WERI-Rb-1 (cell line): ENCODE measurements at regions not wholly inside any gene's neighbourhood (a gene's known extent, or its start where the extent isn't known, plus 50 kb on each side); places are given as distances from the start of the nearest gene placed in this dataset.
"Not testable (repeated sequence)": the region's sequence is repeated elsewhere in the genome, so short reads cannot be mapped to it uniquely, and the experiment has no call there.

Experiments used
- DNase-seq: peaks from one replicate; pipeline ENCODE4 v3.0.0-alpha.2; 2020
- H3K27ac ChIP-seq: fragments of 250-450 bp; sonication (Bioruptor Pico); 2 replicates; pipeline ENCODE4 v1.5.1; 2020; ENCODE audit warnings: mild to moderate bottlenecking, moderate library complexity
- H3K27me3 ChIP-seq: fragments of 250-450 bp; sonication (Bioruptor Pico); 2 replicates; pipeline ENCODE4 v1.5.1; 2021; ENCODE audit warnings: mild to moderate bottlenecking, low read depth, moderate library complexity; ENCODE audit not compliant: insufficient read depth, severe bottlenecking
- H3K36me3 ChIP-seq: fragments of 250-450 bp; sonication (Bioruptor Pico); 2 replicates; pipeline ENCODE4 v1.5.1; 2020; ENCODE audit warnings: mild to moderate bottlenecking, moderate library complexity
- H3K4me3 ChIP-seq: 2 replicates; pipeline ENCODE4 v1.5.1; 2011; ENCODE audit warnings: low read depth, mild to moderate bottlenecking, control low read depth, low read length
- H3K9me3 ChIP-seq: fragments of 250-450 bp; sonication (Bioruptor Pico); 2 replicates; pipeline ENCODE4 v1.5.1; 2021; ENCODE audit warnings: mild to moderate bottlenecking, moderate library complexity; ENCODE audit not compliant: severe bottlenecking
- TF ChIP-seq, protein P1 (sequence below): IDR thresholded peaks from 2 replicates; pipeline ENCODE4 v1.5.1; 2011; ENCODE audit warnings: low read depth, mild to moderate bottlenecking, control low read depth, inconsistent platforms, low read length

DNA sequence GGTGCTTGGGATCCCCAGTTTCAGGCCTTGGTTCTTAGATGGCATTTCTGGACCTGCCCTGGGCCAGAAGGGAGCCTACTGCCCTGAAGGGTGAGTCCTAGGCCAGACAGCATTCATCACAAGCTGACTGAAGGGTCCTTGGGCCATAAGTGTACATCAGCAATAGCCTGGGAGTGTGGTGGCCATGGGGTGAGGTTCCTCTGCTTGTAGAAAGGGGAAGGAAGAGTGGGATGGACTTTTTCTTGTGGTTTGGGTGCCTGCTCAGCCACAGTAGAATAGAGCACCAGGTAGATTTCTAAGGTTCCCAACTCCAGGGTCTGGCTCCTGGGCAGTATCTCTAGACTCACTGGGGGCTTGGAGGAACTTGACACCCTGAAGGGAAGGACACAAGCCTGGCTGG lies 95.2 kb upstream of the PHF24 start:
- TF ChIP-seq, protein P1, sequence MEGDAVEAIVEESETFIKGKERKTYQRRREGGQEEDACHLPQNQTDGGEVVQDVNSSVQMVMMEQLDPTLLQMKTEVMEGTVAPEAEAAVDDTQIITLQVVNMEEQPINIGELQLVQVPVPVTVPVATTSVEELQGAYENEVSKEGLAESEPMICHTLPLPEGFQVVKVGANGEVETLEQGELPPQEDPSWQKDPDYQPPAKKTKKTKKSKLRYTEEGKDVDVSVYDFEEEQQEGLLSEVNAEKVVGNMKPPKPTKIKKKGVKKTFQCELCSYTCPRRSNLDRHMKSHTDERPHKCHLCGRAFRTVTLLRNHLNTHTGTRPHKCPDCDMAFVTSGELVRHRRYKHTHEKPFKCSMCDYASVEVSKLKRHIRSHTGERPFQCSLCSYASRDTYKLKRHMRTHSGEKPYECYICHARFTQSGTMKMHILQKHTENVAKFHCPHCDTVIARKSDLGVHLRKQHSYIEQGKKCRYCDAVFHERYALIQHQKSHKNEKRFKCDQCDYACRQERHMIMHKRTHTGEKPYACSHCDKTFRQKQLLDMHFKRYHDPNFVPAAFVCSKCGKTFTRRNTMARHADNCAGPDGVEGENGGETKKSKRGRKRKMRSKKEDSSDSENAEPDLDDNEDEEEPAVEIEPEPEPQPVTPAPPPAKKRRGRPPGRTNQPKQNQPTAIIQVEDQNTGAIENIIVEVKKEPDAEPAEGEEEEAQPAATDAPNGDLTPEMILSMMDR, result no peak
- H3K36me3 ChIP-seq, result no peaks in the 10 kb centered on the region
- H3K27me3 ChIP-seq, result no peaks in the 10 kb centered on the region
- no peak overlapping the region for H3K27ac ChIP-seq
- H3K4me3 ChIP-seq, result no peak overlapping the region
- no peak for DNase-seq
- H3K9me3 ChIP-seq, result no peaks in the 10 kb centered on the region

DNA sequence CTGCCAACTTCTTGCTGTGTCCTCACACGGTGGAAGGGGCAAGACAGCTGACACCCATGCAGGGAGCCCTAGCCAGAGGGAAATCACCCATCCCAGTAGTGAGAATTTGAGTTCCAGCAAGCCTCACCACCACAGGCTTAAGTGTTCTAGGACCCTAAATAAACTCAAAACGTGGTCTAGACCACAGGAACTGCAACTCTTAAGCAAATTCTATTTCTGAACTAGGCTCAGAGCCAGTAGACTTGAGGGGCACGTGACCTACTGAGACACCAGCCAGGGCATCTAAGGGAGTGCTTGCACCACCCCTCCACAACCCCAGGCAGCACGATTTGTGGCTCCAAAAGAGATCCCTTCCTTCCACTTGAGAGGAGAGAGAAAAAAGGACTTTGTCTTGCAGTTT lies 96.0 kb upstream of the PHF24 start:
- no peaks in the 10 kb centered on the region for H3K36me3 ChIP-seq
- TF ChIP-seq, protein P1, result no peak
- no peaks in the 10 kb centered on the region for H3K9me3 ChIP-seq
- no peak overlapping the region for H3K4me3 ChIP-seq
- DNase-seq, result no peak
- H3K27me3 ChIP-seq, result no peaks in the 10 kb centered on the region
- H3K27ac ChIP-seq, result no peak overlapping the region

DNA sequence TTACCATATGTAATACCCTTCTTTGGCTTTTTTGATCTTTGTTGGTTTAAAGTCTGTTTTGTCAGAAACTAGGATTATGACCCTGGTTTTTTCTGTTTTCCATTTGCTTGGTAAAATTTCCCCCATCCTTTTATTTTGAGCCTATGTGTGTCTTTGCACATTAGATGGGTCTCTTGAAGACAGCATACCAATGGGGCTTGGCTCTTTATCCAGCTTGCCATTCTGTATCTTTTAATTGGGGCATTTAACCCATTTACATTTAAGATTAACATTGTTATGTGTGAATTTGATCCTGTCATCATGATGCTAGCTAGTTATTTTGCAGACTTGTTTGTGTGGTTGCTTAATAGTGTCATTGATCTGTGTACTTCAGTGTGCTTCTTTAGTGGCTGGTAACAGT lies 103.1 kb upstream of the PHF24 start:
- H3K9me3 ChIP-seq, result peaks cover 11% of the 10 kb centered on the region
- H3K4me3 ChIP-seq, H3K27ac ChIP-seq, H3K27me3 ChIP-seq, DNase-seq, H3K36me3 ChIP-seq: not testable (repeated sequence)

DNA sequence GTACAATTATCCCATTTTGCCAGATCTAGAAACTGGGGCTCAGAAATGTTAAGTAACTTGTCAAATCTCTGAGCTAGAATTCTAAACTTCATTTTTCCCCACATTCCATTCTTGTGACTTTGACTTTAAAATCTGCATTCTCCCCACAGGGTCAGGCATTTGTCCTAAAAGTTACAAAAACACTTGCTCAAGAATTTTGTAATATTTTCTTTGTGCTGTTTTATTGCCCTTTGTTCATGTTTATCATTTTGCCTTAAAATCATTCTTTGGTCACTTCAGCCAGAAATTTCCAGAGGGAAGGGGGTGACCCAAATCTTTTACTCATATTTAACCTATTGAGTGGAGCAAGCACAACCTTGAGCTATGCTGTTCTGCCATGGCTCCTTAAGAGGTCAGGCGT lies 120.1 kb upstream of the CCL21 start:
- TF ChIP-seq, protein P1, result no peak
- Histone ChIP-seq H3K27me3 (no peaks in the 10 kb centered on the region), H3K36me3 (no peaks in the 10 kb centered on the region), H3K9me3 (no peaks in the 10 kb centered on the region), H3K4me3 (no peak overlapping the region), H3K27ac (no peak overlapping the region)
- no peak for DNase-seq

- TF ChIP-seq, protein P1, result no peak
- no peak overlapping the region for H3K4me3 ChIP-seq
- DNase-seq, result no peak
- no peak overlapping the region for H3K27ac ChIP-seq
- no peaks in the 10 kb centered on the region for H3K9me3 ChIP-seq
- H3K36me3 ChIP-seq, result no peaks in the 10 kb centered on the region
- H3K27me3 ChIP-seq, result no peaks in the 10 kb centered on the region
Observed at GRCh38 chr9:34826999-34827538, 117.1 kb upstream of the CCL21 start.

DNA sequence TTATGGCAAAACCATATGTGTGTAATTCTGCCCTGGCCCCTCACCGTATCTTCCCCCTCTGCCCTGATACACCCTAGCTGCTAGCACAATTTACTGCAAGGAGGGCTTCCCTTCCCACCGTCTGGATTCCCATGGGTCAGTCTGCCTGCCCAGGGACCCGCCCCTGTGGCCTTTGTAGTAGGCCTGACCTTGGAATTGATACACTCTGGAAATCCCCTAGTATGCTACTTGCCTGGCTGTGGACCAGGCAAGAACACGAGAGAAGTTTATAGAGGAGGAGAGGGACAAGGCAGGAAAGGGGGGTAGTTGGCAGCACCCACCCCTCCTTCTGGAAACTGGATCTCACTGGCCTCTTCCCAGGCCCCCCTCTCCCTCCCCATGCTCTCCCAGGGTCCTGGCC lies 115.8 kb upstream of the CCL21 start:
- H3K9me3 ChIP-seq, result no peaks in the 10 kb centered on the region
- H3K36me3 ChIP-seq, result no peaks in the 10 kb centered on the region
- TF ChIP-seq, protein P1, result no peak

More for the DNA sequence above, 115.8 kb upstream of the CCL21 start:
- no peak overlapping the region for H3K27ac ChIP-seq
- H3K4me3 ChIP-seq, result no peak overlapping the region
- H3K27me3 ChIP-seq, result no peaks in the 10 kb centered on the region
- DNase-seq, result no peak
